Body of pancreas (tissue), 4 donors: ENCODE measurements at regions not wholly inside any gene's neighbourhood (a gene's known extent, or its start where the extent isn't known, plus 50 kb on each side); places are given as distances from the start of the nearest gene placed in this dataset.

Source experiments
- ATAC-seq: fragments of 150-250 bp; one replicate; pipeline ENCODE4 v1.9.1; 2016
- DNase-seq, 4 donors: peaks; one replicate each; pipeline ENCODE4 v3.0.0-alpha.2; 2019
- H3K27ac ChIP-seq, 4 donors: fragments of 200-600 bp; sonication (generic); 1 replicate in 3 of 4; 2 replicates in 1 of 4; pipeline versions ENCODE4 v1.5.1 to v1.6.1; 2016 to 2019; ENCODE audit warnings: mild to moderate bottlenecking in 1 of 4, mixed read lengths in 1 of 4, moderate library complexity in 1 of 4
- H3K27me3 ChIP-seq, 2 donors: fragments of 200-600 bp; sonication (generic); one replicate each; pipeline ENCODE4 v1.6.0; 2016; ENCODE audit warnings: mild to moderate bottlenecking in 1 of 2
- H3K36me3 ChIP-seq, 2 donors: fragments of 200-600 bp; sonication (generic); replicated peaks in 1 of 2; 2 replicates each; pipeline ENCODE4 v1.5.1; 2016; ENCODE audit warnings: low read depth in 2 of 2; ENCODE audit not compliant: insufficient read depth in 1 of 2
- H3K4me1 ChIP-seq: fragments of 200-600 bp; sonication (generic); one replicate; pipeline ENCODE4 v1.6.0; 2016
- H3K4me3 ChIP-seq, 2 donors: fragments of 200-600 bp; sonication (generic); 1 replicate in 1 of 2; 2 replicates in 1 of 2; pipeline ENCODE4 v1.5.1; 2016 to 2019
- H3K9me3 ChIP-seq, 3 donors: fragments of 200-600 bp; sonication (generic); 1 replicate in 2 of 3; 2 replicates in 1 of 3; pipeline ENCODE4 v1.5.1; 2016
- POLR2A ChIP-seq, 3 donors: fragments of 450-650 bp; IDR thresholded peaks; one replicate each; pipeline ENCODE4 v1.6.1; 2016; ENCODE audit warnings: antibody characterized with exemption in 3 of 3, mild to moderate bottlenecking in 2 of 3
- WGBS, 2 donors: methylation state at CpG; one replicate each; pipeline ENCODE4 v1.1.5; 2017; 5-methylcytosine and 5-hydroxymethylcytosine counted together
- intact Hi-C: fragments of 100-400 bp; cut with DNase I; formaldehyde crosslinking; loops from one replicate; pipeline ENCODE4 v1.15.1; 2023
- TF ChIP-seq, protein P1 (sequence below), 7 experiments: fragments of 450-650 bp in 4 of 7; fragments of 200-600 bp in 3 of 7; sonication (generic) in 3 of 7; IDR thresholded peaks; one replicate each; pipeline ENCODE4 v1.5.1; 2016 to 2019; ENCODE audit warnings: antibody characterized with exemption in 7 of 7

DNA sequence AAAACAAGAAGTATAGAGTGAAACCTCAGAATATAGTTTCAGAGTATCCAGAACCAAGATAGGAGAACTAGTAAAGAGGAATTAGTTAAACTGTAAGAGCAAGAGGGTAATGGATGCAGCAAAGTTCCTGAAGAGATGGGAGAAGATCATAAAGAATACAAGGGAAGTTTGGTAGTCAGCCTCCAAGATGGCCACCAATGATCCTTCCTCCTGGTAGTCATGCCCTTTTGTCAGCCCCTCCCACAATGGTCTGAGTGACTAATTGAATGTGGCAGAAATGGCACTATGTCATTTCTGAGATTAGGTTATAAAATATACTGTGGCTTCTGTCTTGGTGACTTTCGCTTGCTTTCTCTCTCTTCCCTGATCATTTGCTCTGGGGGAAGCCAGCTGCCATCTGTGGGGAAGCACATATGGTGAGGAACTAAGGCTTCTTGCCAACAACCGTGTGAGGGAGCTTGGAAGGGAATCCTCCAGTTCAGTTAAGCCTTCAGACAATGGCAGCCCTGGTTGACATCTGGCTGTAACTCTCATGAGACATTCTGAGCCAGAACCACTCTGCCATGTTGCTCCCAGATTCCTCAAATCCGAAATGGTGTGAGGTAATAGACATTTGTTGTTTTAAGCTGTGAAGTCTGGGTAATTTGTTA, 55.3 kb upstream of the AMN1 start:
- ATAC-seq (no peak), DNase-seq (no peak)
- Histone ChIP-seq H3K27ac (no peak overlapping the region), H3K9me3 (no peaks in the 10 kb centered on the region), H3K4me1 (no peaks in the 10 kb centered on the region), H3K27me3 (no peaks in the 10 kb centered on the region), H3K36me3 (no peaks in the 10 kb centered on the region), H3K4me3 (no peak overlapping the region)
- TF ChIP-seq, protein P1, sequence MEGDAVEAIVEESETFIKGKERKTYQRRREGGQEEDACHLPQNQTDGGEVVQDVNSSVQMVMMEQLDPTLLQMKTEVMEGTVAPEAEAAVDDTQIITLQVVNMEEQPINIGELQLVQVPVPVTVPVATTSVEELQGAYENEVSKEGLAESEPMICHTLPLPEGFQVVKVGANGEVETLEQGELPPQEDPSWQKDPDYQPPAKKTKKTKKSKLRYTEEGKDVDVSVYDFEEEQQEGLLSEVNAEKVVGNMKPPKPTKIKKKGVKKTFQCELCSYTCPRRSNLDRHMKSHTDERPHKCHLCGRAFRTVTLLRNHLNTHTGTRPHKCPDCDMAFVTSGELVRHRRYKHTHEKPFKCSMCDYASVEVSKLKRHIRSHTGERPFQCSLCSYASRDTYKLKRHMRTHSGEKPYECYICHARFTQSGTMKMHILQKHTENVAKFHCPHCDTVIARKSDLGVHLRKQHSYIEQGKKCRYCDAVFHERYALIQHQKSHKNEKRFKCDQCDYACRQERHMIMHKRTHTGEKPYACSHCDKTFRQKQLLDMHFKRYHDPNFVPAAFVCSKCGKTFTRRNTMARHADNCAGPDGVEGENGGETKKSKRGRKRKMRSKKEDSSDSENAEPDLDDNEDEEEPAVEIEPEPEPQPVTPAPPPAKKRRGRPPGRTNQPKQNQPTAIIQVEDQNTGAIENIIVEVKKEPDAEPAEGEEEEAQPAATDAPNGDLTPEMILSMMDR (IDR thresholded peaks at IDR 0.05) = no peak
- TF ChIP-seq POLR2A (IDR thresholded peaks at IDR 0.05) = no peak
- intact Hi-C loops = no loop called here
- WGBS, 2 donors = 66 to 67% methylated on average over 3 of the region's 3 CpGs

DNA sequence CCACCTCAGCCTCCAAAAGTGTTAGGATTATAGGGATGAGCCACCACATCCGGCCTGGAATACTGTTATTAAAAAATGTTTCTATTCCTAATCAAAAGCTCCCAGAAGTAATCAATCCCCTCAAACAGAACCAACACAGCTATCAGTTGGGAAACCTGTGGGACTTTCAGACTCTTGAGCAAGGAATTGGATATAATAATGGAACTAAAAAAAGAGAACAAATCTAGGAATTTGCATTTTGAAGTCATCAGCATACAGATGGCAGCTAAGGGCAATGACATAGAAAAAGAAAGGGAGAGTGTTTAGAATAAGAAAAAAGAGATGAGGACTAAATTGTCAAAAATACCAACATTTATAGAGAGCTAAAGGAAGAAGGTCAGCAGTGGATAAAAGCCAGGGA, 54.7 kb upstream of the AMN1 start:
- no peak for DNase-seq
- H3K4me1 ChIP-seq = no peaks in the 10 kb centered on the region
- ATAC-seq = no peak
- intact Hi-C loops = no loop called here
- no peaks in the 10 kb centered on the region for H3K9me3 ChIP-seq
- H3K27me3 ChIP-seq = no peaks in the 10 kb centered on the region
- H3K36me3 ChIP-seq = no peaks in the 10 kb centered on the region
- H3K27ac ChIP-seq = no peak overlapping the region
- TF ChIP-seq, protein P1 (IDR thresholded peaks at IDR 0.05) = no peak
- TF ChIP-seq POLR2A (IDR thresholded peaks at IDR 0.05) = no peak
- 48 to 67% methylated on average over 1 of the region's 1 CpG for WGBS, 2 donors
- no peak overlapping the region for H3K4me3 ChIP-seq

DNA sequence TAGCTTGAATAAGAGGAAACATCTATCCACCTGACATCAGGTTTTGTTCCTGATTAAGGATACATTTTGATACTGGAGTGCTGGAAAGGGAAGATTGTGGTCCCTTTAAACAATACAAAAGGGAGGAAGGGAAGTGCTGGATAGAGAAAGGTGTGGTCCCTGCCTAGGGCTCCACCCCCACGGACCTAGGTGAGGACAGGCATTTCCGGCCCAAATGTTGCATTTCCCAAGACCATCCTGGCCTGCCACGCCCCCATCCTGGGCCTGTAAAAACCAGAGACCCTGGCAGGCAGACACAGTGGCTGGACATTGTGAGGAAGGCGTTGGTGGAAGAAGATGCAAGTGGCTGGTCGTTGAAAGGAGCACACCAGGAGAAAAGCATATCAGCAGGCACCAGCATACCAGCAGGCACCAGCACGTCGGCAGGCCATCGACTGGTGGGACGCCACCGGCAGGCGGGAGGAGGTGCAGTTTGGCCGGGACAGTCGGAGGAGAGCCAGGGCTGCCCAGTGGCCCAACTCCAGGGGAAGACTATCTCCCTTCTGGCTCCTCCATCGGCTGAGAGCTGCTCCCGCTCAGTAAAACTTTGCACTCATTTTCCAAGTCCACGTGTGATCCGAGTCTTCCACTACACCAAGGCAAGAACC, 53.2 kb upstream of the AMN1 start:
- ATAC-seq (no peak), DNase-seq (no peak)
- WGBS, 2 donors = 80% methylated on average over 17 of the region's 17 CpGs
- Histone ChIP-seq H3K27me3 (no peaks in the 10 kb centered on the region), H3K9me3 (no peaks in the 10 kb centered on the region), H3K27ac (no peak overlapping the region), H3K4me3 (no peak overlapping the region), H3K4me1 (no peaks in the 10 kb centered on the region), H3K36me3 (no peaks in the 10 kb centered on the region)
- intact Hi-C loops = no loop called here
- TF ChIP-seq POLR2A (IDR thresholded peaks at IDR 0.05) = no peak
- TF ChIP-seq, protein P1 (IDR thresholded peaks at IDR 0.05) = no peak

DNA sequence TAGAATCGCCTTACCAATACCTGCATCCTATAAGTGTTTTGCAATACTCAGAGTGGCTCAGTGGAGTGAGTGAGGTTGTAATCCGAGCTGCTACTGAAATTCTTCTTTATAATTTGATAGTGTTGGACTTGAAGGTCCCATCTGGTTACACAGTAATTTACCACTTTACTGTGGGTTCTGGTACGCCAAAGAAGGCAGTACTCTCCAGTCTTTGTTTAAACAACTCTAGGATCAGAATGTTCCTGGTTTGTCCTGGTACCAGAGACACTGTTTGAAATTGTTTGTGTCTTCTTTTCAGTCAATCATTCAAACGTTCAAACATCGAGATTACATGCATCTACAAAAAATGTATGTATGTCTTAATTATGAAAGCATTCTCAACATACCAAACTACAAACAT, 51.3 kb upstream of the AMN1 start:
- 67 to 81% methylated on average over 5 of the region's 5 CpGs for WGBS, 2 donors
- Histone ChIP-seq H3K27me3 (no peaks in the 10 kb centered on the region), H3K9me3 (no peaks in the 10 kb centered on the region), H3K27ac (no peak overlapping the region), H3K4me1 (no peaks in the 10 kb centered on the region), H3K4me3 (no peak overlapping the region), H3K36me3 (no peaks in the 10 kb centered on the region)
- no peak for DNase-seq
- ATAC-seq = no peak
- no peak for TF ChIP-seq POLR2A (IDR thresholded peaks at IDR 0.05)
- TF ChIP-seq, protein P1 (IDR thresholded peaks at IDR 0.05) = no peak
- intact Hi-C loops = no loop called here

DNA sequence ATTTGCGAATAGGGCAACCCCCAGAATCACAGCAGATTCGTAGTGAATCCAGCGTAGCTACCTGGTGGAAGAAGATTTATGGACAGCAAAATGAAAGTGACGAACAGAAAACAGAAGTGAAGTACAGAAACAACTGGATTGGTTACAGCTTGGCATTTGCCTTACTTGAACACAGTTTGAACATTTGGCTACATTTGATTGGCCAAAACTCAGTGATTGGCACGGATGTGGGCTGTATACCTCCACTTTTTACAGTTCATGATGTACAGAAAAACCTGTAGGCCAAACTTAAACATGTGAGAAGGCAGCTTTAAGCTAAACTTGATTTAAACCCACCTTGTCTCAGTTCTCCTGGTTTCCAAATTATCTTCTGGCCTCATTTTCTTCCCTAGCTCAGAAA, 49.9 kb upstream of the AMN1 start:
- Histone ChIP-seq H3K27ac (no peak overlapping the region), H3K9me3 (no peaks in the 10 kb centered on the region), H3K36me3 (no peaks in the 10 kb centered on the region), H3K27me3 (no peaks in the 10 kb centered on the region), H3K4me3 (no peak overlapping the region), H3K4me1 (peaks cover 11% of the 10 kb centered on the region)
- no peak for DNase-seq
- no peak for ATAC-seq
- intact Hi-C loops = no loop called here
- TF ChIP-seq, protein P1 (IDR thresholded peaks at IDR 0.05) = no peak
- TF ChIP-seq POLR2A (IDR thresholded peaks at IDR 0.05) = no peak
- WGBS, 2 donors = 85 to 87% methylated on average over 5 of the region's 5 CpGs
